ENCODE measurements at regions not wholly inside any gene's neighbourhood (a gene's known extent, or its start where the extent isn't known, plus 50 kb on each side); places are given as distances from the start of the nearest gene placed in this dataset.

DNA sequence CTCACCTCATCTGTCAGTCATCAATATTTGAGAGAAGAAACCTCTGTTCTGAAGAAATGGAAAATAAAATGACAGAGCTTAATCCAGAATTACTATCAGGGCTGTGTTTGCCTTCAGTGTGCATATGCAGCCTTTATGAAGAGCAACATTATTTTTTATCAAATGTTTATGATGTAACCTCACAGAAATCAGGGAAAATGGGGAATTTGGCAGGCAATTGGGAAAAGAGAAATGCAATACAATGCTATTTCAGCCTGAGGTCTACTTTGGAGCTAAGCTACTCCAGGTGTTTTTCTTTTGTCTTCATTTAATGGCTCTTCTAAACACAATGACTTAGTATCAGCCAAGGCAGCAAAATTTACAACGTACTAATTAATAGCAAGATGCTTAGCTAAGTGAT, 241.1 kb upstream of the TET2 start:
- no CpG with 5 or more reads among the region's 1 CpG for WGBS (ENCODE audit: insufficient coverage)
- Histone ChIP-seq H3K36me3 (ENCODE audit: control insufficient read depth, insufficient read depth, low read length) (no peaks in the 10 kb centered on the region), H3K4me1 (ENCODE audit: control insufficient read depth, insufficient read depth, low read length) (peaks cover 26% of the 10 kb centered on the region), H3K27me3 (ENCODE audit: control insufficient read depth, insufficient read depth, low read length) (no peaks in the 10 kb centered on the region), H3K4me3 (ENCODE audit: low read length) (no peak overlapping the region), H3K27ac (ENCODE audit: low read length) (peak overlapping the region; percentile 37), H3K9me3 (replicated peaks; ENCODE audit: control insufficient read depth, low read depth, low read length) (no peaks in the 10 kb centered on the region)
- peak; percentile 9 for DNase-seq

- H3K36me3 ChIP-seq (ENCODE audit: control insufficient read depth, insufficient read depth, low read length): no peaks in the 10 kb centered on the region
- peak; percentile 91 for DNase-seq
Measured at GRCh38 chr4:104906276-104906675, 240.4 kb upstream of the TET2 start.

DNA sequence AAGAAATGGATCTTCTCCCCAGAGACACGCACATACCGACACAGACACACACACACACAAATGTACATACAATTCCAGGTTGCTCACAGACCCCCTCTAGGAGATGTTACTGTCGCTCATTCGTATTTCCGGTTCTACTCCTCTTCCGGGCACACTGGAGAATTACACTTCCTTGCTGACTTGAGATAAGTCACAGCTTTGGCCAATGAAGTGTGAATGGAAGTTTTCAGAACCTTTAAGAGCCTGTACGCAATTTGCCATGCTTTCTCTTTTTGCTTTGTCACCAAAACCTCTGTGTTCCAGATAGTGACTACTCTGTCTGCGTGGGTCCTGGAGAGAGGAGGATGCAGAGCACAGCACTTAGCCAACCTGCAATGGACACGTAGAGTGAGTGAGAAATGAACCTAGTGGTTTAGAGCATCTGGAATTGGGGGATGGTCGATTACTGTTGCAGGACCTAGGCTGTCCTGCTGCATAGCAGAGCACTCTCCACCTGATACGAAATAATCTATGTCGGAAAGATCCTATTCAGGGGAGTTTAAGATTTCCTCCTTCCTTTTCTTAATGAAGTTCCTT, 239.5 kb upstream of the TET2 start:
- H3K27ac ChIP-seq (ENCODE audit: low read length): peak overlapping the region; percentile 16
- H3K9me3 ChIP-seq (replicated peaks; ENCODE audit: control insufficient read depth, low read depth, low read length): no peaks in the 10 kb centered on the region
- no peak for DNase-seq
- H3K27me3 ChIP-seq (ENCODE audit: control insufficient read depth, insufficient read depth, low read length): no peaks in the 10 kb centered on the region
- no peaks in the 10 kb centered on the region for H3K36me3 ChIP-seq (ENCODE audit: control insufficient read depth, insufficient read depth, low read length)
- 75% methylated on average over 3 of the region's 12 CpGs for WGBS (ENCODE audit: insufficient coverage)
- no peak overlapping the region for H3K4me3 ChIP-seq (ENCODE audit: low read length)
- peaks cover 17% of the 10 kb centered on the region for H3K4me1 ChIP-seq (ENCODE audit: control insufficient read depth, insufficient read depth, low read length)

More at GRCh38 chr4:104906276-104906675, 240.4 kb upstream of the TET2 start:
- WGBS (ENCODE audit: insufficient coverage): 29% methylated on average over 2 of the region's 2 CpGs
- H3K27ac ChIP-seq (ENCODE audit: low read length): peak overlapping the region; percentile 37
- no peaks in the 10 kb centered on the region for H3K27me3 ChIP-seq (ENCODE audit: control insufficient read depth, insufficient read depth, low read length)
- H3K4me1 ChIP-seq (ENCODE audit: control insufficient read depth, insufficient read depth, low read length): peaks cover 25% of the 10 kb centered on the region
- H3K4me3 ChIP-seq (ENCODE audit: low read length): no peak overlapping the region
- no peaks in the 10 kb centered on the region for H3K9me3 ChIP-seq (replicated peaks; ENCODE audit: control insufficient read depth, low read depth, low read length)

- Histone ChIP-seq H3K4me3 (ENCODE audit: low read length) (no peak overlapping the region), H3K4me1 (ENCODE audit: control insufficient read depth, insufficient read depth, low read length) (peaks cover 16% of the 10 kb centered on the region), H3K36me3 (ENCODE audit: control insufficient read depth, insufficient read depth, low read length) (no peaks in the 10 kb centered on the region), H3K27ac (ENCODE audit: low read length) (no peak overlapping the region), H3K27me3 (ENCODE audit: control insufficient read depth, insufficient read depth, low read length) (no peaks in the 10 kb centered on the region), H3K9me3 (replicated peaks; ENCODE audit: control insufficient read depth, low read depth, low read length) (no peaks in the 10 kb centered on the region)
- no CpG with 5 or more reads among the region's 1 CpG for WGBS (ENCODE audit: insufficient coverage)
- DNase-seq: no peak
Measured at GRCh38 chr4:104907991-104908390, 238.7 kb upstream of the TET2 start.

DNA sequence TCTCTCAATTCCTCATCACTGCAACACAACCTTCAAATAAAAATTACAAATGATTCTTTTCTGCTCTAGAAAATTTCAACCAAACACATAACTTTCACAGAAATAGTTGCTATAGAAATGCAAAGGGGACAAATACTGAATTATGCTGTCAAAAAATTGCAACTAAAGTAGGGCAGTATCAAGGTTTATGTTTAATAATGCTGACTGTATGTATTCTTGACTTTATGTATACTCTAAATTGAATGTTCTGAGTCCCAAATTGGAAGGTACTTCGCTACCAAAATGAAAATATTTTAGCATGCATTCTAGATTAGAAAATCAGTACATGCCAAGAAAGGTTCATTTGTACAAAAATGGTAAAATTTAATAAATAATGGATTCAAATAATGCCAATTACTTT, 237.3 kb upstream of the TET2 start:
- no CpG with 5 or more reads among the region's 1 CpG for WGBS (ENCODE audit: insufficient coverage)
- H3K36me3 ChIP-seq (ENCODE audit: control insufficient read depth, insufficient read depth, low read length): no peaks in the 10 kb centered on the region
- no peak overlapping the region for H3K27ac ChIP-seq (ENCODE audit: low read length)
- no peak for DNase-seq
- peaks cover 16% of the 10 kb centered on the region for H3K4me1 ChIP-seq (ENCODE audit: control insufficient read depth, insufficient read depth, low read length)
- H3K4me3 ChIP-seq (ENCODE audit: low read length): no peak overlapping the region
- no peaks in the 10 kb centered on the region for H3K27me3 ChIP-seq (ENCODE audit: control insufficient read depth, insufficient read depth, low read length)
- H3K9me3 ChIP-seq (replicated peaks; ENCODE audit: control insufficient read depth, low read depth, low read length): no peaks in the 10 kb centered on the region

- H3K4me1 ChIP-seq (ENCODE audit: control insufficient read depth, insufficient read depth, low read length): no peaks in the 10 kb centered on the region
- no peak overlapping the region for H3K4me3 ChIP-seq (ENCODE audit: low read length)
- H3K9me3 ChIP-seq (replicated peaks; ENCODE audit: control insufficient read depth, low read depth, low read length): no peaks in the 10 kb centered on the region
- WGBS (ENCODE audit: insufficient coverage): no CpG with 5 or more reads among the region's 1 CpG
- H3K27me3 ChIP-seq (ENCODE audit: control insufficient read depth, insufficient read depth, low read length): no peaks in the 10 kb centered on the region
- H3K36me3 ChIP-seq (ENCODE audit: control insufficient read depth, insufficient read depth, low read length): no peaks in the 10 kb centered on the region
- no peak for DNase-seq
- H3K27ac ChIP-seq (ENCODE audit: low read length): no peak overlapping the region
Measured at GRCh38 chr4:104912518-104912917, 234.2 kb upstream of the TET2 start.

- Histone ChIP-seq H3K27ac (ENCODE audit: low read length) (no peak overlapping the region), H3K27me3 (ENCODE audit: control insufficient read depth, insufficient read depth, low read length) (no peaks in the 10 kb centered on the region), H3K4me1 (ENCODE audit: control insufficient read depth, insufficient read depth, low read length) (no peaks in the 10 kb centered on the region), H3K4me3 (ENCODE audit: low read length) (no peak overlapping the region), H3K9me3 (replicated peaks; ENCODE audit: control insufficient read depth, low read depth, low read length) (no peaks in the 10 kb centered on the region), H3K36me3 (ENCODE audit: control insufficient read depth, insufficient read depth, low read length) (no peaks in the 10 kb centered on the region)
- no CpG with 5 or more reads among the region's 3 CpGs for WGBS (ENCODE audit: insufficient coverage)
- no peak for DNase-seq
Measured at GRCh38 chr4:104915373-104915772, 231.3 kb upstream of the TET2 start.

- Histone ChIP-seq H3K36me3 (ENCODE audit: control insufficient read depth, insufficient read depth, low read length) (no peaks in the 10 kb centered on the region), H3K27ac (ENCODE audit: low read length) (no peak overlapping the region), H3K9me3 (replicated peaks; ENCODE audit: control insufficient read depth, low read depth, low read length) (no peaks in the 10 kb centered on the region), H3K4me3 (ENCODE audit: low read length) (no peak overlapping the region), H3K27me3 (ENCODE audit: control insufficient read depth, insufficient read depth, low read length) (no peaks in the 10 kb centered on the region), H3K4me1 (ENCODE audit: control insufficient read depth, insufficient read depth, low read length) (no peaks in the 10 kb centered on the region)
- DNase-seq: no peak
- no CpG with 5 or more reads among the region's 3 CpGs for WGBS (ENCODE audit: insufficient coverage)
Measured at GRCh38 chr4:104915864-104916263, 230.8 kb upstream of the TET2 start.

GRCh38 chr4:104919406-104919805, 227.3 kb upstream of the TET2 start:
- no peaks in the 10 kb centered on the region for H3K9me3 ChIP-seq (replicated peaks; ENCODE audit: control insufficient read depth, low read depth, low read length)
- H3K4me1 ChIP-seq (ENCODE audit: control insufficient read depth, insufficient read depth, low read length): no peaks in the 10 kb centered on the region
- DNase-seq: no peak
- H3K27me3 ChIP-seq (ENCODE audit: control insufficient read depth, insufficient read depth, low read length): no peaks in the 10 kb centered on the region
- no peak overlapping the region for H3K27ac ChIP-seq (ENCODE audit: low read length)
- H3K36me3 ChIP-seq (ENCODE audit: control insufficient read depth, insufficient read depth, low read length): no peaks in the 10 kb centered on the region
- no peak overlapping the region for H3K4me3 ChIP-seq (ENCODE audit: low read length)

- WGBS (ENCODE audit: insufficient coverage): 92% methylated on average over 4 of the region's 7 CpGs
- H3K9me3 ChIP-seq (replicated peaks; ENCODE audit: control insufficient read depth, low read depth, low read length): peaks cover 2% of the 10 kb centered on the region
- H3K4me3 ChIP-seq (ENCODE audit: low read length): no peak overlapping the region
- no peak overlapping the region for H3K27ac ChIP-seq (ENCODE audit: low read length)
- DNase-seq: no peak
- H3K36me3 ChIP-seq (ENCODE audit: control insufficient read depth, insufficient read depth, low read length): no peaks in the 10 kb centered on the region
- no peaks in the 10 kb centered on the region for H3K4me1 ChIP-seq (ENCODE audit: control insufficient read depth, insufficient read depth, low read length)
- no peaks in the 10 kb centered on the region for H3K27me3 ChIP-seq (ENCODE audit: control insufficient read depth, insufficient read depth, low read length)
Measured at GRCh38 chr4:104930298-104930697, 216.4 kb upstream of the TET2 start.

All from muscle of leg (tissue), 3 donors.